H1 (cell line): ENCODE measurements at regions not wholly inside any gene's neighbourhood (a gene's known extent, or its start where the extent isn't known, plus 50 kb on each side); places are given as distances from the start of the nearest gene placed in this dataset.

ENCODE experiments used
- SIN3A ChIP-seq, 2 experiments: IDR thresholded peaks in 1 of 2; conservative IDR thresholded peaks in 1 of 2; 2 replicates each; pipeline ENCODE4 v1.6.1; 2011 to 2012; ENCODE audit warnings: low read length in 2 of 2, improper control_type of control experiment in 1 of 2, low read depth in 1 of 2, mild to moderate bottlenecking in 1 of 2

DNA sequence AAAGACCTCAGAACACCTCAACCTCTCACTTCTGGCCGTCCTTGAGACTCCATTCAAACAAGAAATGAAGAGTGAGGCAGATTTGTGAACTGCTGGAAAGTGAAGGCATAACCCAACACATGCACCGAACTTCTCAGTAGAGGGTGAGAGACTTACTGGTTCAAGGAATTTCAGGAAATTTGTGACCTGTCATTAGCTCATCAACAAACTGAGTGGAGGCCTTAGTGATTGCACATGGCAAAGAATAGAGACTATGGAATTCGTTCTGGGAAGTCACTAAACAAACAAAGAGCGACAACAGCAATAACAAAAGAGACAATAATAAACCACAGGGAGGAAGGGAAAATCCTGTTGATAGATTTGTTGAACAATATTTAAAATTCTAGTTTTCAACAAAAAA lies 125.0 kb upstream of the AKR1E2 start (continued):
- no peak for TF ChIP-seq SIN3A (conservative IDR thresholded peaks at IDR 0.05 in 1 of 2, IDR thresholded peaks at IDR 0.05 in 1 of 2; ENCODE audit: low read depth in 1 of 2, low read length in 2 of 2)
